Loucy (cell line): ENCODE measurements at regions not wholly inside any gene's neighbourhood (a gene's known extent, or its start where the extent isn't known, plus 50 kb on each side); places are given as distances from the start of the nearest gene placed in this dataset.
"Not testable (repeated sequence)": the region's sequence is repeated elsewhere in the genome, so short reads cannot be mapped to it uniquely, and the experiment has no call there.

Experiments used
- CTCF ChIP-seq: fragments of 200-600 bp; sonication (generic); conservative IDR thresholded peaks from 2 replicates; pipeline ENCODE4 v1.5.1; 2014; ENCODE audit warnings: mild to moderate bottlenecking, antibody characterized with exemption, low read length
- EZH2phosphoT487 ChIP-seq: fragments of 200-600 bp; IDR thresholded peaks from 2 replicates; pipeline ENCODE4 v1.6.1; 2018; ENCODE audit warnings: antibody characterized with exemption, mild to moderate bottlenecking, moderate library complexity, borderline replicate concordance

GRCh38 chr4:84244346-84244801 lies 254.7 kb downstream of the NKX6-1 start:
- TF ChIP-seq CTCF, EZH2phosphoT487: not testable (repeated sequence)
